Activated CD4-positive, alpha-beta T cell treated with anti-CD3 and anti-CD28 coated beads, Interleukin-10, Interleukin-2, amounts not matched to agents 100 ng/mL and 50 ng/mL, durations not matched to agents 16 hours and 8 hours (primary cell): ENCODE measurements at regions not wholly inside any gene's neighbourhood (a gene's known extent, or its start where the extent isn't known, plus 50 kb on each side); places are given as distances from the start of the nearest gene placed in this dataset.

Experiments
- DNase-seq: peaks from one replicate; pipeline ENCODE4 v3.0.0-alpha.2; 2020

GRCh38 chr12:29843036-29843435 is 59.3 kb upstream of the TMTC1 start:
- DNase-seq, result no peak

- DNase-seq, result no peak
Observed at GRCh38 chr12:29838768-29839167, 55.0 kb upstream of the TMTC1 start.
